ENCODE measurements at regions not wholly inside any gene's neighbourhood (a gene's known extent, or its start where the extent isn't known, plus 50 kb on each side); places are given as distances from the start of the nearest gene placed in this dataset.

DNA sequence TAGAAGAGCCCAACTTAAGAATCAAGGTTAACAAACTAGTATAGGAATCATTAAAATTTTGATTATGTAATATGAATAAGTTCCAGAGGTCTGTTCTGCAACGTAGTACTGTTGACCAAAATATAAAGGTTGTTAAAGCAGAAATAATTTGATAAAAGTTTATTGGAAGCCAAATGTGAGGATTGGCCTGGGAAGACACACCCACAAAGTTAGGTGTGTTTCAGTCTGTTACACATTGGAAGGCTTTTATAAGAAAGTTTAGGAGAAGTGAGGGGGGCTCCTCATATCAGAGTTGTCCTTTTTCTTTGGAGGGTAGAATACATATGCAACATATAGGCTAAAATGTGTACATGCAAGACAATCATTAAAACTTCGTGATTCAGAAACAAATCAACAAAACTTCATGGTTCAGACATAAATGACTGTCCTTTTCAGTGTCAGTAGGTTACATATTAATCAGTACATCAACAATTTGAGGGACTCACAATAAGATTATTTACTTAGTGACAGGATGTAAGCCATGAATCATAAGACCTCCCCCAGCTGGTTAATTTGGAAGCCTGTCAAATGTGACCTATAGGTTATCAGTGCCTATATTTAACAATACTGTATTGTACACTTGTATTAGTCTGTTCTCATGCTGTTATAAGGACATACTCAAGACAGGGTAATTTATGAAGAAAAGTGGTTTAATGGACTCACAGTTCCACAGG, 245.0 kb upstream of the B3GALT2 start:
- DNase-seq (ENCODE audit: low read depth in 4 of 4, low spot score in 3 of 4), result no peak

- no peak for DNase-seq (ENCODE audit: low read depth in 4 of 4, low spot score in 3 of 4)
These were observed 241.1 kb upstream of the B3GALT2 start for GRCh38 chr1:193427524-193427923.

DNA sequence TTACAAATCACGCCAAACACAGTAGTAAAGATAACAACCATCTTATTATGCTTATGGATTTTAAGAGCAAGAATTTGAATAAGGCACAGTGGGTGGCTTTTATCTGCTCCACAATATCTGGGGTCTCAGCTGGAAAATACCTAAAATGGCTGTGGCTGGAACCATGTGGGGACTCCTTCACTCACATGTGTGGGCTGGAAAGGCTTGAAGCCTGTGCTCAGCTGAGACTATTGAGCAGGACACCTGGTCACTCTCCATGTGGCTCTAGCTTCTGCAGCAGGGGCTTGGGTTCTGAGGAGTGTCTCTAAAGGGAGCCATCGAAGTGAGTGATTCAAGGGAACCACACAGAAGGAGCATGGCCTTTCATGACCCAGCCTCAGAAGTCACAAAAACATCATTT, 239.6 kb upstream of the B3GALT2 start:
- no peak for DNase-seq (ENCODE audit: low read depth in 4 of 4, low spot score in 3 of 4)

DNA sequence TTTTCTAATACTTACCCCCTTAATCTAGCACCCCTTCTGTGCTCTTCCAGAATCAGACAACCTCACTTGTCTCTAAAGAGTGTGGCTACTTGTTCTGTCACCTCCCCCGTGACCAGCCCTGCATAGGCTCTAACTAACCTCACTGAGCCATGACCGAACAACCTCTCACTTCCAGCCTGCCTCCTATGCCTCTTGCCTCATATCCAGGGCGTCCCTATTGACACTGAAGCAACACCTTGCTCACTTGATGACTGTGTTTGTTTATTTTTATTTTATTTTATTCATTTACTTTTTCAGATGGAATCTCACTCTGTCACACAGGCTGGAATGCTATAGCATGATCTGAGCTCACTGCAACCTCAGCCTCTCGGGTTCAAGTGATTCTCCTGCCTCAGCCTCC, 235.1 kb upstream of the B3GALT2 start:
- DNase-seq (ENCODE audit: low read depth in 4 of 4, low spot score in 3 of 4), result no peak

DNA sequence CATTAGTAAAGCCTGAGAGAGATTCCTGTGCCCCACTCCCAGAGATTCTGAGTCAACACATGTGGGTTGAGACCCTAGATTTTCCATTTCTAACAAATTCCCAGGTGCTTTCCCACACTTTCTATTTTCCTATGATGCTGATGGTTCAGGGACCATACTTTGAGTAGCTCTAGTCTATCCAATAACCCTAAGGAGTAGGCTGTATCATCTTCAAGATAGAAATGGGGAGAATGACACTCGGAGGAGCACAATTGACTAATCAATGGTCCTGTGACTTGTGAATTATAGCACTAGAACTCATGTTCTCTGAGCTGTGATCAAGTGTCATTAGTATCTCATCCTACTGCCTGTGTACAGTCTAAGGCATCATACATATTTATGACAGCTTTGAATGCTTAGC, 232.9 kb upstream of the B3GALT2 start:
- DNase-seq (ENCODE audit: low read depth in 4 of 4, low spot score in 3 of 4), result no peak

- no peak for DNase-seq (ENCODE audit: low read depth in 4 of 4, low spot score in 3 of 4)
These were observed 232.3 kb upstream of the B3GALT2 start for GRCh38 chr1:193418745-193419058.

DNA sequence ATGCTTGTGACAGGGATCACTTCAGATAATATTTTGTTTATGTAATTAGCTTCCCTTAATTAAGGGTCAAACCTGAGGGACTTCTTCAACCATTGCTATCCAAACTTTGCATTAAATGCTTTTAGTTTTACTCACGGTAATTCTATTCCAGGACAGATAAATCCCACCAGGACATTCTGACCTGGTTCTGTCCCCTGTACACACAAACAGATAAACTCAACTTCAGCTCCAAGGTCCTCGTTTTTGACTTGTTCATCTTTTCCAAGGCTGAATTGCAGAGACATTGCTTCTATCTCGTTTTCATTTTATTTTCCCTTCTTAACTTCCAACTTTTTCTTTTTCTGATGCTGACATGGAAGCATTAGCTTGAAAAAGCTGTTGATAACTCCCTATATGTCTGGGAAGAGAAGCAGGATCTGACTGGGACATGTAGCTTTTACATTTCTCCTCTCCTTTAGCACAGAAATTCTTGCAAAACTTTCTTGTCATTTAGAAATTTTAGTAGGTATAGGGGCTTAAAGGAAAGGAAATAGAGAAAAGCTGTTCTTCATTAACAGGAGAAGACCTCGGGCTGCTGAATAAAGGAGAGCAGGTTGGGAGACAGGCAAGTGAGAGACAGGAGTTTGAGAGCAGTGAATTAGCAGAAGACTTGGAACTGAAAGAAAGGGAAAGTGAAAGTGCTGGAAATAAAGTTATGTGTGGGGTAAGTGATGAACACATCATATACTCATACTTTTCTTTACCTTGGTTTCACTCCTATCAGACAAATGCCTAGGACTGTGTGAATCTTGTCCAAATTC, 231.7 kb upstream of the B3GALT2 start:
- DNase-seq (ENCODE audit: low read depth in 4 of 4, low spot score in 3 of 4), result no peak

GRCh38 chr1:193417403-193417802, 231.0 kb upstream of the B3GALT2 start:
- DNase-seq (ENCODE audit: low read depth in 4 of 4, low spot score in 3 of 4), result no peak

DNA sequence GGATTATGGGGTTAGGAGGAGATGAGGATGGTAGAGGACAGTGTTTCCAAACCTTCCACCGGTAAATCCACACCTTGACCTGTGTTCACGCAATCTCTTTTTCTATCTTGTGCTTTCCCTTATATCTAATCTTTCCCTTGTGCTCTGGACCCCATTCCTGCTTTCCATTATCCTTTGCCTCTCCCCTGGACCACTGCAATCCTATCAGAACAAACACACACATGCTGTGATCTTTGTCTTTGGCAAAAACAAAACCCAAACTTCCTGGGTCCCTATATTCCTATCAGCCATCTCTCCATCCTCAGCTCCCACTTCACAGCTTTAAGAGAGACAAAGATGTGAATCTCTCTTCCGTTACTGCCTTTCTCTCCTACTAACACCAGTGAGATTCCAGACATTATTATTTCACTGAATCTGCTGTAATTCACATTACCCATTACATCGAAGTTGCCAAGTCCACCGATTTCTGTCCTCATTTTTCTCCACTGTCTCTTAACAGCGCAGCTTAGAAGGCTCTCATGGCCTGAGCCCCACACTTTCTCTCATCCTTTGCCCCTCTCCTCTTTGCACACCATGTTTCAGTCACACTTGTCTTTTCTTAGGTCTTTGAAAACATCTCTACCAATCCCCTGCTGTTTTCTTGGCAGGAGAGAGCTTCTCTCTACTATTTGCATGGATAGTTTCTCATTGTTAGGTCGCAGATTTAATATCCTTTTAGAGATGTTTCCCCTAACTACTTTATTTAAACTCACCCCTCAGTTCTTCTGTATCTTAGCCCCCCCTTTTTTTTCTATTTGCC, 230.0 kb upstream of the B3GALT2 start:
- no peak for DNase-seq (ENCODE audit: low read depth in 4 of 4, low spot score in 3 of 4)

- DNase-seq (ENCODE audit: low read depth in 4 of 4, low spot score in 3 of 4), result no peak
These were observed 228.8 kb upstream of the B3GALT2 start for GRCh38 chr1:193415256-193415655.

DNA sequence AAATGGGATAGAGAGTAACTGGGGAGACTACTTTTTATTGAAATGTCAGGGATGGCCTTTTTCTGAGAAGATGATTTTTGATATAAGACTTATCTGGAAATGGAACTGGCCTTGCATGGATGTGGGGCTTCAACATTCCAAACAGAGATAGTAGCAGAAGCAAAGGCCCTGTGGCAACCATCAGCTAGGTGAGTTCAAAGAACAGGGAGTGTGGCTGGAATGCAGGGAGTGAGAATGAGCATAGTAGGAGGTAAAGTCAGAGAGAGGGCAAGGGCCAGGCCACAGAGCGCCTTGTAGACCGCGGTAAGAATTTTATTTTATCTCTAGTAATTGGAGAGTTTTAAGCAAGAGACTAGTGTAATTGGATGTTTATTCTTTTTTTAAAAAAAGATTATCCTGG, 227.0 kb upstream of the B3GALT2 start:
- DNase-seq (ENCODE audit: low read depth in 4 of 4, low spot score in 3 of 4), result no peak

DNA sequence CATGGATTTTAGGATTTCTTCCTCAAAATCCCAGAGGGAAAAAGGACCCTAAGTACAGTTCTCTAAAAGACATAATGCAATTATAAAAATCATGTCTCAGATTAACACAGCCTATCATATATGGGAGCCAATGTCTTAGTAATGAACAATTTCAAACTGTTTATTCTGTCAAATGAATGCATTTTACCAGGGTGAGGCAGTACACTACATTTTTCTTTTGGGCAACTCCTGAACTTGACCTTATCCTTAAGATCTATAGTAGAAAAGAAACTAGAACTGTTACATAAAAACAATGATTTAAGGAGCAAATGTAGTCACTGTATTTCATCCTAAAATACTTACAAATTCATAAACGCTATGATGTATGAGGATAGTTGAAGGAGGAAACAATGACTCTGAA, 226.3 kb upstream of the B3GALT2 start:
- no peak for DNase-seq (ENCODE audit: low read depth in 4 of 4, low spot score in 3 of 4)

- DNase-seq (ENCODE audit: low read depth in 4 of 4, low spot score in 3 of 4), result no peak
These were observed 225.3 kb upstream of the B3GALT2 start for GRCh38 chr1:193411714-193412113.

DNA sequence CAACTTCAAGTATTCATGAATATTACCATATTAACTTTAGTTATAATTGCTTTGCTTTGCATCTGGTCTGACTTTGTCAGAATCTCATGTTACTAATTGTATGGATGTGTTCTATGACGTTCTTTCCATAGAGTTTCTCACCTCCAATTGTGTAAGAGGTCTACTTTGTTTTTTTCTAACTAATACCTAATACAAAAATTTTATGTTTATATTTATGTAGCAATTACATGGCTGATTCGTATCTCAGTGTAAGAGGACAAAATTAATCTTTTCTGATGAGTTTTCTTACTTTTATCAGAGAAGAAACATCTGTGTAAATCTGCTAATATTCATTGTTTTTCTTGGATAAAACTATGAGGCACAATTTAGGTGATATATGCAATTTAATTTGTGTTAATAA, 224.8 kb upstream of the B3GALT2 start:
- no peak for DNase-seq (ENCODE audit: low read depth in 4 of 4, low spot score in 3 of 4)

DNA sequence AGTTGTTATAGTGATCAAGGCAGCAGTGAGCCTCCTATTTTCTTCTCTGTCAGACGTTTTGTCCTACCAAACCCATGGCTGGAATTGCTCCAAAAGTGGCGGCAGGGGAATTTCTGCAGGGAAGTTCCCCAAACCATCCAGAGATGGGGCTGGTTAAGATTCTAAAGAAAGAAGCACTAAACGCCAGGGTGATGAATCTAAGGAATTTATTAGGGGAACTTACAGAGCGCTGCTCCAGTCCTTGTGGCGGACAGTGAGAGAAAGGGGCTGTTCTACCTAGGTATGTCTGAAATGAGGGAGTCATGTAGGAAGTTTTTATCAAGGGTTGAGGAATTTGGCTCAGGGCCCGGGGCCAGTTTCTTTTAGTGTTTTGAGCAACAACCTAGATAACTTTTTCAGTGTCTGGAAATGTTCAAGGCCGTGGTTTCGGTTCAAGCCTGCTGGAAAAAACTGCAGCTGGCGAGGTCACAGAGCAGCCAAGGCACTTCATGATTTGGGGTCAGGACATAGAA, 222.4 kb upstream of the B3GALT2 start:
- peak in 1 of 4 donors; percentile 25 for DNase-seq (ENCODE audit: low read depth in 4 of 4, low spot score in 3 of 4)

GRCh38 chr1:193406901-193407300, 220.5 kb upstream of the B3GALT2 start:
- peak in 2 of 4 donors; percentile 35 to 56 for DNase-seq (ENCODE audit: low read depth in 4 of 4, low spot score in 3 of 4)

DNA sequence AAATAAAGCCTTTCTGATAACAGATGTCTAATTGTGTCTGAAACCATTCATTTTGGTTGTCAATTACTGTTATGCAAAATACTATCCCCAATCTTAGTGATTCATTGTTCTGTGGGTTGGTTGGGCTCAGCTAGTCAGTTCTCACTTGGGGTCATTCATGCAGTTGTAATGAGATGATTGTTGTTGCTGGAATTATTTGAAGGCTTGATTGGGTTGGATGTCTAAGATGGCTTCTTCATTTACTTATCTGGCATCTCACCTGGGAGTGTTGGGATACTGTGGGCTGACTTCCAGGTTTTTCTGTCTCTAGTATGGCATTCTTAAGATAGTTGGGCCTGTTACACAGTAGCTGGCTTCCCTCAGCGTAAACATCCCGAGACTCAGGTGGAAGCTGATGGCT, 217.8 kb upstream of the B3GALT2 start:
- DNase-seq (ENCODE audit: low read depth in 4 of 4, low spot score in 3 of 4), result no peak

- no peak for DNase-seq (ENCODE audit: low read depth in 4 of 4, low spot score in 3 of 4)
These were observed 216.6 kb upstream of the B3GALT2 start for GRCh38 chr1:193402977-193403376.

GRCh38 chr1:193402037-193402436, 215.6 kb upstream of the B3GALT2 start:
- no peak for DNase-seq (ENCODE audit: low read depth in 4 of 4, low spot score in 3 of 4)

- no peak for DNase-seq (ENCODE audit: low read depth in 4 of 4, low spot score in 3 of 4)
These were observed 207.9 kb upstream of the B3GALT2 start for GRCh38 chr1:193394336-193394735.

GRCh38 chr1:193392686-193393085, 206.3 kb upstream of the B3GALT2 start:
- no peak for DNase-seq (ENCODE audit: low read depth in 4 of 4, low spot score in 3 of 4)
